SK-N-SH (cell line): ENCODE measurements at regions not wholly inside any gene's neighbourhood (a gene's known extent, or its start where the extent isn't known, plus 50 kb on each side); places are given as distances from the start of the nearest gene placed in this dataset.

ENCODE experiments used
- CTCF ChIA-PET: fragments of 300-600, 350-600 bp; formaldehyde crosslinking; extraction: SDS; loops from one replicate; lab custom pipeline; 2021; lab: Yijun Ruan, JAX
- POLR2A ChIA-PET: fragments of 350-600 bp; sonication (Branson Sonifier 250); formaldehyde crosslinking; extraction: SDS; loops from one replicate; lab custom pipeline; 2020; ENCODE audit warnings: antibody characterized with exemption, inconsistent platforms; lab: Yijun Ruan, JAX
- DNase-seq: peaks from one replicate; pipeline ENCODE4 v3.0.0; 2012
- H2AFZ ChIP-seq: fragments of 200-600 bp; sonication (generic); 2 replicates; pipeline ENCODE4 v1.8.1; 2016; ENCODE audit warnings: antibody characterized with exemption, mild to moderate bottlenecking, low read depth
- H3F3A ChIP-seq: fragments of 200-600 bp; sonication (generic); replicated peaks from 2 replicates; pipeline ENCODE3; 2016; ENCODE audit warnings: antibody characterized with exemption, mild to moderate bottlenecking; ENCODE audit not compliant: insufficient read depth
- H3K27ac ChIP-seq, 2 experiments: fragments of 200-500 bp in 1 of 2; fragments of 200-600 bp in 1 of 2; sonication (Bioruptor generic) in 1 of 2; sonication (generic), shearing (Covaris generic) in 1 of 2; 2 replicates each; pipeline versions ENCODE4 v1.5.1 to v1.6.1; 2014 to 2016; ENCODE audit warnings: low read depth in 2 of 2, inconsistent platforms in 1 of 2, low read length in 1 of 2, mild to moderate bottlenecking in 1 of 2, mixed read lengths in 1 of 2
- H3K27me3 ChIP-seq: fragments of 200-600 bp; sonication (generic), shearing (Covaris generic); 2 replicates; pipeline ENCODE4 v1.6.1; 2016; ENCODE audit warnings: mixed run types; ENCODE audit not compliant: insufficient read depth
- H3K36me3 ChIP-seq, 2 experiments: fragments of 200-500 bp in 1 of 2; fragments of 200-600 bp in 1 of 2; sonication (Bioruptor generic) in 1 of 2; sonication (generic) in 1 of 2; replicated peaks in 1 of 2; 2 replicates each; pipeline versions ENCODE3 to v1.5.1; 2014 to 2016; ENCODE audit warnings: low read length in 1 of 2, mild to moderate bottlenecking in 1 of 2; ENCODE audit not compliant: insufficient read depth in 2 of 2, control insufficient read depth in 1 of 2
- H3K4me1 ChIP-seq, 2 experiments: fragments of 200-500 bp in 1 of 2; fragments of 200-600 bp in 1 of 2; sonication (Bioruptor generic) in 1 of 2; sonication (generic), shearing (Covaris generic) in 1 of 2; 2 replicates each; pipeline versions ENCODE4 v1.5.1 to v1.6.1; 2014 to 2016; ENCODE audit warnings: low read depth in 1 of 2, low read length in 1 of 2, mixed run types in 1 of 2; ENCODE audit not compliant: insufficient read depth in 2 of 2, control insufficient read depth in 1 of 2
- H3K4me2 ChIP-seq: fragments of 200-600 bp; sonication (generic), shearing (Covaris generic); 2 replicates; pipeline ENCODE4 v1.6.1; 2017; ENCODE audit warnings: mixed run types
- H3K4me3 ChIP-seq, 2 experiments: fragments of 200-500 bp in 1 of 2; fragments of 200-600 bp in 1 of 2; sonication (Bioruptor generic) in 1 of 2; sonication (generic), shearing (Covaris generic) in 1 of 2; 2 replicates each; pipeline versions ENCODE4 v1.5.1 to v1.8.1; 2014 to 2016; ENCODE audit warnings: low read depth in 2 of 2, inconsistent platforms in 1 of 2, low read length in 1 of 2, mild to moderate bottlenecking in 1 of 2, mixed read lengths in 1 of 2, moderate library complexity in 1 of 2
- H3K79me2 ChIP-seq: fragments of 200-600 bp; sonication (generic); 2 replicates; pipeline ENCODE4 v1.8.1; 2017; ENCODE audit warnings: mild to moderate bottlenecking; ENCODE audit not compliant: insufficient read depth
- H3K9ac ChIP-seq: fragments of 200-600 bp; sonication (generic); 2 replicates; pipeline ENCODE4 v1.6.1; 2017; ENCODE audit warnings: mixed run types
- H3K9me2 ChIP-seq: fragments of 200-600 bp; sonication (generic); 2 replicates; pipeline ENCODE4 v1.6.1; 2017; ENCODE audit warnings: mixed run types
- H3K9me3 ChIP-seq: fragments of 200-600 bp; sonication (generic); 2 replicates; pipeline ENCODE4 v1.6.1; 2017; ENCODE audit warnings: mixed run types, mild to moderate bottlenecking, moderate library complexity
- H4K20me1 ChIP-seq: fragments of 200-600 bp; sonication (generic); 2 replicates; pipeline ENCODE4 v1.6.1; 2017; ENCODE audit warnings: mild to moderate bottlenecking, mixed run types; ENCODE audit not compliant: insufficient read depth
- CHD2 ChIP-seq: fragments of 150-350 bp; IDR thresholded peaks from 2 replicates; pipeline ENCODE4 v1.6.1; 2018; ENCODE audit warnings: low read length; ENCODE audit not compliant: partially characterized antibody
- ELF1 ChIP-seq: IDR thresholded peaks from 2 replicates; pipeline ENCODE4 v1.4.0; 2012
- EZH2phosphoT487 ChIP-seq: fragments of 200-600 bp; sonication (generic); IDR thresholded peaks from 2 replicates; pipeline ENCODE4 v1.6.1; 2017; ENCODE audit warnings: low read depth, mixed run types, mild to moderate bottlenecking, antibody characterized with exemption, moderate library complexity, borderline replicate concordance
- FOXJ3 ChIP-seq: sonication (generic); formaldehyde crosslinking; IDR thresholded peaks from 2 replicates; pipeline ENCODE4 v1.5.1; 2020; ENCODE audit warnings: mild to moderate bottlenecking, missing genetic modification reagents
- GABPA ChIP-seq: IDR thresholded peaks from 2 replicates; pipeline ENCODE4 v1.4.0; 2012; ENCODE audit warnings: low read depth, mild to moderate bottlenecking
- GATA2 ChIP-seq: sonication (generic); formaldehyde crosslinking; IDR thresholded peaks from 2 replicates; pipeline ENCODE4 v1.5.0; 2020; ENCODE audit warnings: mild to moderate bottlenecking, missing genetic modification reagents
- IRF3 ChIP-seq: fragments of 150-350 bp; IDR thresholded peaks from 2 replicates; pipeline ENCODE4 v1.6.1; 2016; ENCODE audit warnings: mild to moderate bottlenecking, low read depth, low read length
- MAX ChIP-seq: IDR thresholded peaks from 2 replicates; pipeline ENCODE4 v1.4.0; 2012; ENCODE audit warnings: low read depth
- MXI1 ChIP-seq: IDR thresholded peaks from 2 replicates; pipeline ENCODE4 v1.6.1; 2012; ENCODE audit warnings: mild to moderate bottlenecking, low read depth, low read length, improper control_type of control experiment
- POLR2AphosphoS5 ChIP-seq: IDR thresholded peaks from 2 replicates; pipeline ENCODE4 v1.6.1; 2012; ENCODE audit warnings: low read depth, low read length
- RCOR1 ChIP-seq: fragments of 150-350 bp; IDR thresholded peaks from 2 replicates; pipeline ENCODE4 v1.6.1; 2017; ENCODE audit warnings: antibody characterized with exemption, low read length
- TAF1 ChIP-seq: IDR thresholded peaks from 2 replicates; pipeline ENCODE4 v1.6.1; 2012; ENCODE audit warnings: low read depth, mild to moderate bottlenecking, low read length, moderate library complexity, borderline replicate concordance
- TEAD4 ChIP-seq: IDR thresholded peaks from 2 replicates; pipeline ENCODE4 v1.4.0; 2012; ENCODE audit warnings: mild to moderate bottlenecking, borderline replicate concordance; ENCODE audit not compliant: insufficient read depth
- USF1 ChIP-seq: IDR thresholded peaks from 2 replicates; pipeline ENCODE4 v1.4.0; 2012; ENCODE audit warnings: low read depth, borderline replicate concordance
- YY1 ChIP-seq: IDR thresholded peaks from 2 replicates; pipeline ENCODE4 v1.4.0; 2012; ENCODE audit warnings: low read depth, mild to moderate bottlenecking
- ZBTB33 ChIP-seq: IDR thresholded peaks from 2 replicates; pipeline ENCODE4 v1.4.0; 2012; ENCODE audit warnings: low read depth, borderline replicate concordance
- WGBS: methylation state at CpG from one replicate; pipeline ENCODE4 v1.1.6; 2017; ENCODE audit warnings: low lambda C conversion rate; 5-methylcytosine and 5-hydroxymethylcytosine counted together

GRCh38 chr7:91661727-91662126 is 218.8 kb downstream of the MTERF1 start:
- CTCF ChIA-PET: interaction anchor here (1.0 kb wide), 1 partner anchor 15 kb away, joined by 4 read pairs; no protein-coding TSS in a partner anchor
- no peak overlapping the region for H3K9ac ChIP-seq
- no peak for TF ChIP-seq TAF1
- TF ChIP-seq TEAD4: no peak
- no peak for TF ChIP-seq YY1
- TF ChIP-seq GABPA: no peak
- no peak for TF ChIP-seq IRF3
- TF ChIP-seq FOXJ3 (CRISPR knock-in tag): no peak
- no peak for TF ChIP-seq GATA2 (CRISPR knock-in tag)

GRCh38 chr7:91668217-91668616 is 212.3 kb downstream of the MTERF1 start:
- Histone ChIP-seq H2AFZ (no peak overlapping the region), H3K4me2 (no peak overlapping the region), H3K4me1 (no peaks in the 10 kb centered on the region), H3K9me2 (no peaks in the 10 kb centered on the region), H3K9me3 (no peaks in the 10 kb centered on the region), H4K20me1 (no peaks in the 10 kb centered on the region), H3K79me2 (no peaks in the 10 kb centered on the region), H3K9ac (no peak overlapping the region), H3K4me3 (no peak overlapping the region), H3F3A (no peaks in the 10 kb centered on the region)
- no peak for DNase-seq
- CTCF ChIA-PET: no interaction called here
- no peak for TF ChIP-seq ZBTB33
- TF ChIP-seq POLR2AphosphoS5: no peak
- no peak for TF ChIP-seq CHD2
- no peak for TF ChIP-seq EZH2phosphoT487
- no peak for TF ChIP-seq ELF1
- TF ChIP-seq MAX: no peak
- no peak for TF ChIP-seq USF1
- TF ChIP-seq RCOR1: no peak
- TF ChIP-seq MXI1: no peak
- TF ChIP-seq, all 33 proteins: peak for 0
- no peaks in the 10 kb centered on the region for H3K36me3 ChIP-seq
- POLR2A ChIA-PET: no interaction called here
- no peak overlapping the region for H3K27ac ChIP-seq
- H3K27me3 ChIP-seq: no peaks in the 10 kb centered on the region

More at GRCh38 chr7:91661727-91662126, 218.8 kb downstream of the MTERF1 start:
- H2AFZ ChIP-seq: no peak overlapping the region
- DNase-seq: no peak
- WGBS: 67% methylated on average over 4 of the region's 4 CpGs
- H3K4me1 ChIP-seq: peaks cover 8 to 19% of the 10 kb centered on the region in 2 experiments; a peak in 3 of 4 replicates
- H3K4me2 ChIP-seq: no peak overlapping the region
- H3K79me2 ChIP-seq: no peaks in the 10 kb centered on the region
- H3K9me3 ChIP-seq: no peaks in the 10 kb centered on the region
- peaks cover 7% of the 10 kb centered on the region for H3F3A ChIP-seq
- no peak overlapping the region for H3K4me3 ChIP-seq
- POLR2A ChIA-PET: no interaction called here
- H3K36me3 ChIP-seq: no peaks in the 10 kb centered on the region
- no peak overlapping the region for H3K27ac ChIP-seq
- no peaks in the 10 kb centered on the region for H3K27me3 ChIP-seq
- no peaks in the 10 kb centered on the region for H4K20me1 ChIP-seq
- no peaks in the 10 kb centered on the region for H3K9me2 ChIP-seq
